HG02943 (cell line): ENCODE measurements at regions not wholly inside any gene's neighbourhood (a gene's known extent, or its start where the extent isn't known, plus 50 kb on each side); places are given as distances from the start of the nearest gene placed in this dataset.

Source experiments
- ATAC-seq: cut with Tn5 transposase; IDR thresholded peaks from one replicate; pipeline ENCODE4 v1.9.1; 2021; ENCODE audit warnings: mild to moderate bottlenecking, low read depth, moderate library complexity; ENCODE audit not compliant: unreplicated experiment

DNA sequence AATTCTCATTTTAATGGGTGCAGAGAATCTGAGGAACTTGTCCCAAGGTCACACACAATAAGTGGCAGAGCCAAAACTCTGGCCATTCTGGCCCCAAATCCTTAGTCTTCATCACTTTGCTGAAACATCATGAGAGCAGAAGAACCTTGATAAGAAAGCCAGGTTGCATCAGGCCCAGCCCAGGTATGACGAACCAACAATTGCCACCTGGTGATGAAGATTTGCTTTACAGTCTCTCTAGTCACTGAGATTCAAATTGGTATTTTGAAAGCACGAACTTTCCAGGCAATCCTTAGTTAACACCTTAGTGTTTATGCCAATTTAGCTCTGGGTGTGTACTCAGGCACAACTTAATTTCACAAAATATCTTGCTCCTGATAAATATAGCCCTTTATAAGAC is 502.7 kb upstream of the HTR2A start:
- ATAC-seq = no peak

DNA sequence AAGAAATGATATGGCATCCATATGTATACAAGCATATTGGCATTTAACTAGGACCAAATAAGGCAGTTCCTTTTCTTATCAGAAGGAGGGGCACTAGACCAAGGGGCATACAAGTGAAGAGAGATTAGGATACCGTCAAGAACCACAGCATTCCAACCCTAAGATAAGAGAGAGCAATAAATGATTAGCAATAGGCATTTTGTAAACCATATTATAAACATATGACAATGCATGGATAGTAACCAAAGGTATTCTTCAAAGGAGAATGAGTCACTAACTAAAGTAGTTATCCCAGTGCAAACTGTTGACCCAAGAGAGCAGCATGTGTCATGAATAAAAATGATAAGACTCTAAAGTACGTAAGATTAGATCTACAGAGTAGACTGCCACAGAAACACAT is 500.9 kb upstream of the HTR2A start:
- ATAC-seq = no peak

DNA sequence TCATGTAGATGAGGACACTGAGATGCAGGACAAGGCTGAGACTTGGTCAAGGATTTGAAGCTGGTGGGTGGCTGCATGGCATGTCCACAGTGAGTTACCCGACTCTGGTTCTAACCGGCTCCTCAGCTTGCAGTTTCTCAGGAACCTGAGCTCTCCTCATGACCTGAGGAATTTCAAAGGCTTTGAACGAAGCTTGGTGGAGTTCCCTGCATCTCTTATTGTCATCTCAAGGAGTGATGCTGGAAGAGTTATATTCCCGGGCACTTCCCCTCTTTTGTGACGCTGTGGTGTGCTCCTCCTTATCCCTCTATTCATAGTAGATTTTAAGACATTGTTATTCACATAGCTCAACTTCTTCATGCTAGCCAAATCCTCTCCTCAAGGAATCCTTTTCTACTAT is 500.1 kb upstream of the HTR2A start:
- no peak for ATAC-seq

DNA sequence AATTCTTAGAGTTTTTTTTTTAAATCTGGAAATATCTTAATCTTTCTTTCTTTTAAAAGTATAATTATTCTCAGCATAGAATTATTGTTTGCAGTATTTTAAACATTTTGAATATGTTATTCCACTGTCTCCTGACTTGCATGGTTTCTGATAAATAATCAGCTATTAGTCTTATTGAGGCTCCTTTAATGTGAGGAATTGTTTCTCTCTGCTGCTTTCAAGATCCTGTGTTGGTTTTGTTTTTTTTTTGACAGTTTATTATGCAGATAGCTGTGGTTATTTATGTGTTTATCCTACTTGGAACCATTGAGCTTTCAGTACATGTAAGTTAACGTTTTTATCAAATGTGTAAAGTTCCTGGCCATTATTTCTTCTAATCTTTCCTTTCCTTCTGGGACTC is 477.9 kb upstream of the HTR2A start:
- ATAC-seq = no peak

DNA sequence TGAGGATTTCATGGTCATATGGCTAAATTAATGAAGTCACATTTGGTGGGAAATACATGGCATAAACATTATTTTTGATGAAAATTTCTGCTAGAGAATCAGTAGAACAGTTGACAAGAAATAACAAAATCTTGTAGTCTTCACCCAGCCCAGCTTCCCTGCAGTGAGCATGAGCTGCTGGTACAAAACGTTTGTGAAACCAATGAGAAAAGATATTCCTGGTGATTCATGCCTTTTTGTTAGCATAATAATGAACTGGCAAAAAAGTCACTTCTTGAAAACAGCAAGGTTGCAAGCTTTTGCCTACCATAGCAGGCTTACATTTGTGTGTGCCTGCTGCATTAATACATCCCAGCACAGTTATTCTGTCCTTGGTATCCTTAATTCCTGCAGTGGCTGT is 475.9 kb upstream of the HTR2A start:
- no peak for ATAC-seq

DNA sequence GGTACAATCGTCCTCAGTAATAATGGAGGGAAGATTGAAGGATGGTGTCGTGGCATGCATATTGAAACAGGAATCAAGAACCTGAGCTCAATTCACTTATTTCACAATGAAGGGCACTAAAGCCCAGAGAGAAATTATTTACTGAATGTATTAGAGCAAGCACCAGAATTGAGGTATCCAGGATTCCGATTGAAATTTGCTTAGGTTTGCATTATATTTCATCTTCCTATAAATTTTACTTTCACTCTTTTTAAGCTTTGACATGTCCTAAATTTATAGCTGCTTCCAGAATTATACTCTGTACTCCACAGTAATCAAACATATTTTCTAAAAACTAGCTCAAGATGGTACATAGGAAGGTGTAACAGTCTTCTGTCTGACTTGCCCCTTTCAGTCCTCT is 454.9 kb upstream of the HTR2A start:
- no peak for ATAC-seq

DNA sequence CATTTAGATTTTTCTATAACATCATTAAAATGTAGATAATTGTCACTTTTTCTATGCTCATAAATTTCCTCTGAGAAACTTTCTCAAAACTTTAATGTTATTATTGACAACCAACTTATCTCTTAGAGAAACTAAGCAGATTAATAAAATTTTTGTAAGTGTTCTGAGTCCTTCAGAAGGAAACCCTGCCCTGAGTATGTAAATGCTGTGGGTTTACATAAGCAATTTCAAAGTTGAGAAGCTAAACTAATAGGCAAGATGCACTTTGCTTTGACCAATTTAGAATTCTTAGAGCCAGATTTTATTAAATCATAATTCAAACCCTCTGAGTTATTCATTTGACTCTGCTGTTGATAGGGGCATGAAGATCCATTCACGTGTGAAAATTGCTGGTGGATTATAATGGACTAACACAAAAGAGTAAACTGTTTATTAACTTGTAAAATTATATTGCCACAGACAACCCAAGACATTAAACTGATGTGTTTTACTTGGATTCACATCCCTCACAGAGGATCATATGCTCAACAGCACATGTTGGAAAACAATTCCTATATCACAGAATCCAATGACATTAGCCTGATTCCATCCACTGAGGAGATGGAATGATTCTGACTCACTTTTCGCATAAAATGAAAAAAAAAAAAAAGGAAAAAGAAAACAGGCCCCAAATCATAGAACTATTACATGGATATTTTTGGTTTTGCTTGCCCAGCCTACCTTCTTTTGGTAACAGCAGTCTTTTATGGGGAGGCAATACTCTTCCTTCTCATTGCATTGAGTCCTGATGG is 453.7 kb upstream of the HTR2A start:
- no peak for ATAC-seq

DNA sequence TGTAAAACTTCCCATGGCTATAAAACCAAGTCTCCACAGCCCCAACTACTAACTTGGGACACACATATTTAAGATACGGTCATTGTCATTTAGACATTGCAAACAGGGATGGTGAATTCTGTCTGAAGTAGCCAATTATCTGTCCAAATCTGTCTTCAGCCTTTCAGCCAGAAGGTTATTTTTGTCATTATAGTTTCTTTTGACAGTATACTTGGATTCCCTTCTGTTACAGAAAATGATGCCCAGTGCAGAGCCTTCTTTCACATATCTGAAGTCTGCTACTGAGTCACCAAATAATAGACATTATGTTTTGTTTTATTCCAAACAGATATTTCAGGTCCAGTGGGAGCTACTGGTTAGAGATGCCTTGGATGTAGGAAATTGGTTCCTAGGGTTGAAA is 452.4 kb upstream of the HTR2A start:
- no peak for ATAC-seq

- no peak for ATAC-seq
These were observed 441.1 kb upstream of the HTR2A start for GRCh38 chr13:47337781-47338507.

DNA sequence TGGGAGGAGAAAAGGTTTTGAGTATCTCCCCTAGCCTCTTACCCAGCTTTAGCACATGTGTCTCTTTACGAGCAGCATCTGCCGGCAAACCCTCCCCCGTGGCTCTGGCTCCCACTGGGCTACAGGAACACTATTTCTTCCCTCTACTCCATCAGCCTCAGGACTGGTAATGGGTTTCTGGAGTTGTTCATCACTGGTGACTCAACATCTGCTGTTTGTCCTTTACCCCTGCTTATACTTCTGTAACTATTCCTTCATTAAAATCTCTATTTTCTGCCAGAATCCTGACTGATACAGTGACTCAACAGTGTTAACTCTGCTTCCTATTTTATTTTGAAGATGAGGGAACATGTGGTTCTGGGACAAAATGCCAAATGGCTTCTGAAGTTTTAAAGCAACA is 437.3 kb upstream of the HTR2A start:
- ATAC-seq = no peak

- ATAC-seq = no peak
These were observed 435.3 kb upstream of the HTR2A start for GRCh38 chr13:47332149-47332548.

GRCh38 chr13:47330031-47330430 is 433.2 kb upstream of the HTR2A start:
- no peak for ATAC-seq

GRCh38 chr13:47327861-47328260 is 431.0 kb upstream of the HTR2A start:
- ATAC-seq = no peak

- ATAC-seq = no peak
These were observed 429.2 kb upstream of the HTR2A start for GRCh38 chr13:47326061-47326460.

DNA sequence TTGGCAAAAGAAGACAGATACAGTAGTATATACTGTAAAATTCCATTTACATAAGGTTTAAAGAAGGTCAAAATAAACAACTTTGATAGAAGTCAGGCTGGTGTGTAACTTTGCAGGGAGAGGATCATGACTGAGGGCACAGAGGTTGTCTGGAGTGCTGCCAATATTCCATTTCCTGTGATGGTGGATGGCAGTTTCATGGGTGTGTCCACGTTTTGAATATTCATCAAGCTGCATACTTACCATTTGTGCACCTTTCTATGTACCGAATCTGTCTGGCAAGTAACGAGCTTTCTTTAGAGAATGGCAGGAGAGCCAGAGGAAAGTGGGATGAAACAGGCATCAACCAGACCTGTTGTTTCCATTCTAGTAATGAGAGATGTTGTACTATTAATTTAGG is 420.5 kb upstream of the HTR2A start:
- ATAC-seq = no peak

DNA sequence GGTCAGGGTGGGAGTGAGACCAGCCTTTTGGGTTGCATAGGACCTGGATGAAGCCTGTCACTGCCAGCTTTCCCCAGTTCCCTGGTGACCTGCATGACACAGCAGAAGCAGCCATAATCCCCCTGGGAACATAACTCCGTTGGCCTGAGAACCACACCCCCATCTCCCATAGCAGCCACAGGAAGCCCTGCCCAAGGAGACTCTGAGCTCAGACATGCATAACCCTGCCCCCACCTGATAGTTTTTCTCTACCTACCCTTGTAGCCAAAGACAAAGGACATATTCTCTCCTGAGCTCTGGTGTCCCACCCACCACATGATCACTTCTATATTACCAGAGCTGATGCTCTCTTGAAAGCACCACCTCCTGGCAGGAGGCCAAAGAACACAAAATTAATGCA is 413.5 kb upstream of the HTR2A start:
- ATAC-seq = no peak

DNA sequence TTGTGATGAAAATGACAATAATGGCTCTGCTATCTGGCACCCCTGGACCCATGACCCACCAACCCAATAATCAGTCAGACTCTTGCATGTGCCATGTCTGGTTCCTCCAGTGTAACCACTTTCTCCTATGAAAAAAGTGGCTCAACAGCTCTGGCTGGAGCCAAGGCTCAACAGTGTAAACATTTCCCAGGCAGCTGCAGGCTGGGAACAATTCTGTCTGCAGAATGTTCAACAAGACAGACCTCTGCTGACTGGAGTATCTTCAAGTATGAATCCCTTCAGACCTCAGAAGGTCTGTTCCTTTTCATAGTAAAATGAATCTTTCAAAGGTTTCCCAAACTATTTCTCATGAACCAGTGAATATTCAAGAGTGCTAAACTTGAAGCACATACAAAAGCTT is 410.1 kb upstream of the HTR2A start:
- no peak for ATAC-seq

DNA sequence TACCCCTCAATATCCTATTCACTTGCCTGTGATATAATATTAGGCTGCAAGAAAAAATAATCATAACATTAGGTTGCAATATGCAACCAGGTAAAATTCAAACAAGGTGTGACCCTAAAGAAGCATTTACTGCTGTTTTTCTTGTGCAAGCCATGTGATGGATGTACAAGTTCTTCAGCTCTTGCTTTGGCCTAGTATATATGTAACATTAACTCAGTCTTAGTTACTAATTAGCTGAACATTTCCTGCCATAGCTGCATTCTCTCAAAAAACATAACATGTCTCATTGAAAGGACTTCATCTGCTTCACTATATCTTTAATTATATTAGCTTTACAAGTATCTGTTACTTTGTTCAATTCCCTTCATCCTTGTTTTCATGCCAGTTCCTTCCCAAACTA is 406.8 kb upstream of the HTR2A start:
- ATAC-seq = peak; percentile 88

DNA sequence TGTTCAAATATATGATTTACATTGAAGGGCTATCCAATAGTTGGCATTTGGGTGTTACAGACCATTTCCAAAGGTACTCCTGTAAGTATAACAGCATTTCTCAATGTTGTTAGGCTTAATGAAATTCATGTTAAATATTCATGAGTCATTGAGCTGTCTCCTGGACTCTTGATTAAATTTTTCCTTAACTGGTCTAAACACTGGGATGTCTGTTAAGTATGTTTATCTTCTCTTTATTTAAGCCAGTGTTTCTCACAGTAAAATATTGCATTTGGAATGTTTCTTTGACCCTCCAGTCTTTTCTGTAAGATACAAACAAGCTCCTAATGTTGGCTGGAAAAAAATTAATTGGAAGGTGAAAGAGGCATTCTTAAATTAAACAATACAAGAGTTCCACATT is 402.5 kb upstream of the HTR2A start:
- ATAC-seq = no peak

GRCh38 chr13:47298506-47298905 is 401.7 kb upstream of the HTR2A start:
- ATAC-seq = no peak

GRCh38 chr13:47294691-47295090 is 397.8 kb upstream of the HTR2A start:
- no peak for ATAC-seq

DNA sequence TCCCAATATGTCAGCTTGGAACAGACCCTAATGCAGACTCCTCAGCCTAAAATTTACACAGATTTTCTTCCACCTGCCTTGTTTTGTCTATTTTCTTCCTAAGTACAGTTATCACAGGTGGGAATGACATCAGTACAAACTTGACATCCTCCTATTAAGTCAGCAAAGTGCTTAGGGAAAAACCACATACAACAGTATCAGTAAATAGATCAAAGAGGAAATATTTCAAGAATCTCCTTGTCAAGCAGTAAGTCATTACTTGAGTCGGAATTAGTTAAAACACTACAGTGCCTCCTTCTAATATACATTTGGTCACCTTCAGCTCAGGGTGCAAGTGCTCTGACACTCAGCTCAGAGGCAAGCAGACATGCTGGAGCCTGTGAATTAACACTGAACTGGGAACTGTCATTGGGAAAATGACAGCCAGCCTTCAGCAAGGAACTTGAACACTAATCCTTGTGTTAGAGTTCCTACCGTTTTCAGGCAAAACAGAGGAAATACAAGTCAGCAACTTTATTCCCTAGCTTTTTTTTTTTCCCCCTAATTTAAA is 394.3 kb upstream of the HTR2A start:
- no peak for ATAC-seq
